Ureter (tissue), 1 donor: ENCODE measurements at regions not wholly inside any gene's neighbourhood (a gene's known extent, or its start where the extent isn't known, plus 50 kb on each side); places are given as distances from the start of the nearest gene placed in this dataset.
A peak's percentile ranks its signal among the peaks of the same experiment; 100 is the strongest.

Source experiments
- DNase-seq: peaks from one replicate; pipeline ENCODE4 v3.0.0-alpha.2; 2020; ENCODE audit warnings: low spot score
- donor health status: DM: yes; HTN: yes; CAD: no.

DNA sequence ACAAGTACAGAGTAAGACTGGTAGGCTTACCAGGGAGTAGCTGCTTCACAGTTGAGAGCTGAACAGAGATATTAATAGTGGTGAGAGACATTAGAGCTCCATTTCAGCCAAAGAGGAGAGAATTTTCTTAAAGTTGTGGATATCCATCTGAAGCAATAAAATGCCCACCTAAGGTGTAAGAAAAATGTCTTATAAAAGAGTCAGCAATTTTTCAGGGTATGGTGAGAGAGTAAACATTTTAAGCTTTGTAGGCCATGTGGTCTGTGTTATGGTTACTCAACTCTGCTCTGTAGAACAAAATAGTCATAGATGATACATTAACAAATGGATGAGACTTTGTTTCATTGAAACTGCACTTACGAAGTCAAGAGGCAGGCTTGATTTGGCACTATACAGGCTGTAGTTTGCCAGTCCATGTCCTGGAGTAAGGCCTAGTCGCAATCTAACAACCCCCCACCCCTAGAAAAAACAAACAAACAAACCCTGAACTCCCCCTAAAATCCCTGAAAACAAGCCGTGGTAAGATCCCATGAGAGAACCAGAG is 945.4 kb upstream of the SEMA6A start:
- no peak for DNase-seq

DNA sequence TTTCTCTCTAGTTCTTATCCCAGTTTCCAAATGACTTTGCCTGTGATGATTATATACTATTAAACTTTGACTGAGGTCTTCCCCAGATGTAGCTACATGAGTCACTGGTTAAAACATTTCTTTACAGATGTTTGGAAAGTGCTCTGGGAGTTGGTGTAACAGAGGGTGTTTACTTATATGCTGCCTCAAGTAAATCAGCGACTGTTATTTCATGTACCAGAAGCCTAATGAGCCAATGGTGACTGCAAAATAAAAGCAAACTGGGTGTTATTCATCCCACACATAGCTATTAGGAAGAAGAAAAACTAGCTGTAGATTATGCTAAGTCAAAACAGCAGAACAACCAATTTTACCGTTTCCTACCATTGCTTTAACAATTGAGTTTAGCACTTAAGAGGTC is 929.7 kb upstream of the SEMA6A start:
- no peak for DNase-seq

DNA sequence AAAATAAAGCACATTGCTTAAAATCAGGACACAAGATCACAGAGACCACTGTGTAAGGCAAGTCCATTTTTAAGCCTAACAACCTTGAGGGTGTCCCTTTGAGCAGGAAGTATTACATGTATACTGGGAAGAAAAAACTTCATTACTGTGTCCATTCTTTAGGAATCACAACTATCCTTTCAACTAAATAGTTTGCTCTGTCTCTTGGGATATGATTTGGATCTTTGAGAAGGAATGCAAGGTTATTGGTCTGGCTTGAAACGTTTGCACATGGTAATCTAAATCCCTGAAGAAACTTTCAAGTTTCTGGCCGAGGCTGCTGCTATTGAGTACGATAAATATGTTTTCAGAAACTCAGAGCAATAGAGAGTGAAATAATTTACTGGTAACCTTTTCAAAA is 923.0 kb upstream of the SEMA6A start:
- no peak for DNase-seq

DNA sequence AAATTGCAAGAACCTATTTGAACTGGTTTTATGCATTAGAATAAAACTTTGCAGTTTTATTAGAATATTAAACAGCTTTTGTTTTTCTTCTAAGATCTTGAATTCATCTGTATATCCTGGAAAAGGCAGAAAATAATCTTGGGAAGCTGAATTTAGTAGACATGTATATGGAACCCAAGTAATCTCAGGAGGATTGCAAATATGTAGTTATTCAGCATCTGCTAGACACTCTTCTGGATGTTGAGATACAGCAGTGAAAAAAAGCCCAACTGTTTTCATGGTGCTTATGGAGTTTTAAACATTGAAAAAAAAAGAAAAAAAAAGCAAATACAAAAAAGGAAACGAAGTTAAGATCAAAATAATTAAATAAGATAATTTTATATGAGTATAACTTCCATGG is 922.2 kb upstream of the SEMA6A start:
- no peak for DNase-seq

DNA sequence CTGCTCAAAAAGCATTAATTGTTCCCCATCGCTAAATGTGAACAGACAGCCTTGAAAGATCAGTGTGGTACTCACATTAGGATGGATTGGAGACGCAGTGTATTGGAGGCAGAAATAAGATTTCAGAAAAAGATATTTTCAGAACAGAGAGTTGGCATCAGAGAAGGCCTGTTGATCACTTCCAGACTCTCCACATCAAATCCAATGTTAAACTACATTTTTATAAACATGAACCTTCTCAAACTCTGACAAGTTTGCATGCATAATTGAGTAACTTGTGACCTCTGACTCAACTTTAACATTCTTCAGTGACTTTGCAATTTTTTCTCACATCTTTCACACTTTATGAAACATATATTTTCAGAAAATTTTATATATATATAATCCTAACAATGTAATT is 919.6 kb upstream of the SEMA6A start:
- DNase-seq = no peak

DNA sequence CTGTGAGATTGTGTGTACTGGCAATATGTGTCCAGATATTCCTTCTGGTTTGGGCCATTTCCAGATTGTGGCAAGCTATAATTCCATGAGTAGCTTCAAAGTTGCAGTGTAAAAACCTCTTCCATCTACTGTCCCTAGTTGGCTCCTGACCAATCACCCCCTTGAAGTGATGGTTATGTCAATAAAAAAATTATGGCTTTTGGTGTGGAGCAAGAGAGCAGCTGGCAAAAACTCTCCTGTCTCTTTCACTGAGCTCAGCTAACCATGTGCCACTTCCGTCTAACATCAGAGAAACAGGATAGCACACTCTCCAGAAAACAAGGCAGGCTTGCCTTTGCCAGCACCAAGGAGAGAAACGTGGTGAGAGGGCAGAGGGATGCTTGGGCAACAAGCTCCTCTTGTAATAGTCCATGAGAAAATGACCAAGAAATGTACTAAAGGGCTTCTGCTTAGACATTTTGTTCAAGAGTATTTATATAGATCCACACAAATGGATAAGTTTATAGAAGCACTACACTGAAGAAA is 914.4 kb upstream of the SEMA6A start:
- no peak for DNase-seq

DNA sequence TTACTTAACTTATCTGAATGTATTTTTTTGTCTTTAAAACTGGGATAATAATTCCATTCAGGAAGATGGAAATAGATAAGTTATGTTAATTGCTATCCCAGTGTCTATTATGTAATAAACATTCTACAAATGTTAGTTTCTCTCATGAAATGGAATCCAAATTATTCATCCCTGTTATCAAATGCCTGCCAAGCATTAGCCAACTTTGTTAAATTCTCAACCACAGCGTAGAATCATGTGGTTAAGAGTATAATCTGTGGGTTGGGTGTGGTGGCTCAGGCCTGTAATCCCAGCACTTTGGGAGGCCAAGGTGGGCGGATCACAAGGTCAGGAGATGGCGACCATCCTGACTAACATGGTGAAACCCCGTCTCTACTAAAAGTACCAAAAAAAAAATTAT is 912.9 kb upstream of the SEMA6A start:
- DNase-seq = no peak

DNA sequence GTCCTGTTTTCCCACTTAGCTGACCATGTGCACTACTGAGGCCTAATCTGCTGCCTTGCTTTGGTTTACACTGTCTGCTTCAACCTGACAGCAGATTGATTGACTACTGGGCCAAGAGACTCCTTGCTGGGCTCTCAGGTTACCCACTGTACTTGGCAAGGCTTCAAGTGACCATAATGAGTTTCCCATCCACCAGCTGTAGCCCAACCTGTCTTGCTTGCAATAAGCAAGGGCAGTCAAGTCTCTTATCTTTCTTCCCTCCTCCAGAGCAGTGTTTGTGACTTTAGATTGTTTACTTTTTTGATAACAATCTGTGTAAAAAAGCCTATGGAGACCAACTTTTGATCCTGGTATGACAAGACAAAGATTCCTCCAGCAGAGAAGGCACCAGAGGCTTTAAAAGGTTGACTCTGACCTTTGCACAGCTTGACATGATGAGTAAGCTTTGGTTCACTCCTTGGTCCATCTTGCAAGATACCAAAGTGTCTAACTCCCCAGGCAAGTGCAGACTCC is 912.3 kb upstream of the SEMA6A start:
- DNase-seq = no peak

DNA sequence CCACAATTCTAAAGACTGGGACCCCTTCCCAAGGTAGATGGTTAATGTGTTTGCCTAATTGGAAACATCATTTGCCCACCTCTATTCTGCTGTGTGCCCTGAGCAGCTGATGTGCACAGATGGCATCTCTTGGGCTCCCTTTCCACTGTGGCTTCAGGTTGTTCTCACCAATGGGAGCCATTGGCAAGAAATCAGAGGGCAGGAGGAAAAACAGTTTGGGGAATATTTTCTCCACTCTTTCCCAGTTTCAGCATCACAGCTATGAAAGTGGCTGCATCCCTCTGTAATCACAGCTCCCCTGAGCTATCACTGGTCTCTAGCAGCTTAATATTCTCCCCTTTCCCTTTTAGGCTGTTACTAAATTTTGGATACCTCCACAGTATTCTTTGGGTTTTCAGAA is 911.6 kb upstream of the SEMA6A start:
- DNase-seq = no peak

DNA sequence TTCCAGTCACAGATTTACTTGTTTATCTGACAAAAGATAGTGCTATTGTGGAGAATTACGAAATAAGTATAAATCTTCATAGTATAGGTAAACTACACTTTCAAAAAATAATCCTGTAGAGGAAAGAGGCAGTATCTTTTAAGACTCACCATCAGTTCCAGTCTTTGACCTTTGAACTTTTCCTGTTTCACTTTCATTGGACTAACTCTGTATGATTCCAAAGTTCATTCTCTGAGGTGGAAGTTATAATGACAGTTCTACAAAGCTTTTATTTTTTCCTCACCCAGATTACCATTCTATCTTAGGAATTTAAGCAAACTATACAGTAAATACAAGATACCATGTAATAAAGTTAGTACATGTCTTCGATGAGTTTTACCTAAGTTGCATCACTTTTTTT is 901.3 kb upstream of the SEMA6A start:
- DNase-seq = no peak

DNA sequence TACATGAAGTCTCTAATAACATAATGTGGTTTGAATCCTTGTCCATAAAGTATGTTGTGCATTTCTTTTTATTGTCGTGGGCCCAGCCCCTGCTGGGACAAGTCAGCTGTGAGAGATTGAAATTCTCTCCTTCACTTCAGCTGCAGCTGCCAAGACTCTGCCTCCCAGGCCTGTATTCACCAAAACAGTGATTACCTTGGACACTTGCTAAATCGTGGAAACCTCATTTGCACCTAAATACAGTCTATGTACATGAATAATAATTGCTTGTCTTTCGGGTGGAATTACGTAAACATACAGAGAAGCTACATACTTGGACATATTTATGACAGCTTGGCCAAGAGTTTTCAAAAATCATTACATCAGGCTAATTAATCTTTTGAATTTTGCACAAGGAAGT is 898.5 kb upstream of the SEMA6A start:
- no peak for DNase-seq

DNA sequence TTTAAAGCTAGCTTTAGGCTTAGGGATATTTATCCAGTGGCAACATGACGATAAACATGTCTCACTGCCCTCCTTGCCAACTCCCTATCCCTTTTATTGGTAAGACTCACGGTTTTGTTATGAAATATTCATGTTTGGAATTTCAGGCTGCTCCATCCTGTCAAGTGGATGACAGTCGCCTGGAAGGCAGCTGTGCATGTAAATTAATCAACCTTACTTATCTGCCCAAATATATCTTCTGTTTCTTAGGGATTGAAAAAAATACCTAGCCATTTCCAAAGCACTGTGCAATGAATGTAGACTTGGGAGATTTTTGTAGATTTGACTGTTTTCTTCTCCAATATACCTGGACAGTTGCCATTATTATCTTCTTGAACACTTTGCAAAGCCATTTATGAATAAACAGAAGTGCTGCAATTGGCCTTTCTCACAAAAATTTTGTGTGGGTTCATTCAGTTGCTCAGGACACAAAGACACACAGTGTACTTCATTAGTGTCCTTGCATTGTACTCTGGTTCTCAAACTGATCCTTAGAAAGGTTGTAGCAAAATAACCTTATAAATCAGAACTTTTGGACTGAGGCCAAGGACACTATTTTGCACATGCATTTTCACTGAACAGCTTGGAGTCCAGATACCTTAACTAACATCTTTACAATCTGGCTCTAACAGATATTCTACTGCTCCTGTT is 889.4 kb upstream of the SEMA6A start:
- DNase-seq = no peak

DNA sequence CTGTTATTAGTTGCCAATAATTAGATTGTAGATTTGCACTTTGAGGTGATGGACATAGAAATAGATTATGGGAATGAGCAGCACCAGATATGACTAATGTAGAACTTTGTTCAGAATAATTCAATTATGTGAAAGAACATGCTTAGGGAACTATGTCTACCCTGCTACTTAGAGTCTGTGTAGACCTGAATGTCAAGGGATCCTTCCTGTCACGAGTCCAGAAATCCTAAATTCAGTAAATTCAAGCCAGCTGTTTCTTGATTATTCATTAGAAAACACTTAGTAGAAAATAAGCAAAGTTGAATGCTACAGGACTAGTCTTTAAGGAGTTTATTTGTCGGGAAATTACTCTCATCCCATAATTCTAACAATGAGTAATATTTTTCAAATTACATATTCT is 887.3 kb upstream of the SEMA6A start:
- DNase-seq = no peak

DNA sequence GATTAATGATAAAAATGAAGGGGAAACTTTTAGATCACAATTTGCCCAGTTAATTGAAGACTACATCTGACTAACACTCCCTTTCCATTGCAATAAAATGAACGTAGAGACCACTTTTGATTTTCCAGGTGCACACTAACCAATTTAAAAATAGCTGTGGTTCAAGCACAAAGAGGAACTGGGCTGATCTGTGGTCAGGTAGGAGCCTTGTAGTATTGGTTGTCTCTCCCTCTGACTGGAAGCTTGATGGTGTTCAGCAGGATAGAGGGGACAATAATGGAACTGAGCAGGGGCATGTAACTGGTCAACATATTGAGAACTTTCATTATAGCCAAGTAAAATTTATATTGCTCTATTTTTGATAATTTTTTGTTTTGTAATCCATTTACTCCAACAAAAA is 886.8 kb upstream of the SEMA6A start:
- no peak for DNase-seq

DNA sequence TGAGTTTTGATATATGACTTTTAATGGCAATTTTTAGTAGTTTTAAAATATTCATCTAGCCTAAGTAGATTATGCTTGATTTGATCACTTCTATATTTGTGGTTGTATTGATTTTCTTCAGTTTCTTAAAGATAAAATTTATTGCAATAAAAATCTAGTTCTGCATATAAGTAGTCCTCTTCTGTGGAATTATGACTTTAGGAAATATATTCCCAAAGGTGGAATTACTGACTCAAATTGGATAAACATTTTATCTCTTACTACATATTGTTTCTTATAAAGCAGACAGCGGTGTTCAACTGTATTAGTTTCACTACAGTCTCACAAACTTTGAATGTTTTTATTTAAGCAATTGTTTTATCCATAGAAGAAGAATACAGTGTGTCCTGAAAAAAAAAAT is 883.0 kb upstream of the SEMA6A start:
- no peak for DNase-seq

DNA sequence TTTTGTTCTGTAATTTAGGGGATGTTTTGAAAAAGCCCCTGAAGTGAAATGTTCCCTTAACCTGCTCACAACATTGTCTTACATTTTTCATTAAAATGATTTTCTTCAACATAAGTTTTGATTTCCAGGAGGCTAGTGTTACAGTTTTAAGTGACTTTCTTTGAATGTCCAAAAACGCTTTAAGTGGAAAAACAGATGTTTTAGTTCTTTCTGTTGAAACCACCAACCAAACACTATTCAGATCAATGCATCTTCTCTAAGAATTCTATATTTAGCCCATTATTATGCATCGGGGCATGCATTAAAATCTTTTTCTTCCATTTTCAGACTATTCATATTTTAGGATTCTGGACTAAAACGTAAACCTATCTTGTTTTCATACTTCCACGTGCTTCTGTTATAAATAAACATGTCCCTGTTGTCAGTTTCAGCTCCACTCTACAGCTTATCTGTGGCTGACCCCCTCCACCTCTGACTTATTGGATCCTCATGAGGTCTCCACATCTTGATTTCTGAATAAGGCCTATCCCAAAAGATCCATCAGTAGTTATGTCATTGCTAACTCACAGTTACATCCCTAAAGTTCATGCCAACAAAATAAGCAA is 882.3 kb upstream of the SEMA6A start:
- no peak for DNase-seq

DNA sequence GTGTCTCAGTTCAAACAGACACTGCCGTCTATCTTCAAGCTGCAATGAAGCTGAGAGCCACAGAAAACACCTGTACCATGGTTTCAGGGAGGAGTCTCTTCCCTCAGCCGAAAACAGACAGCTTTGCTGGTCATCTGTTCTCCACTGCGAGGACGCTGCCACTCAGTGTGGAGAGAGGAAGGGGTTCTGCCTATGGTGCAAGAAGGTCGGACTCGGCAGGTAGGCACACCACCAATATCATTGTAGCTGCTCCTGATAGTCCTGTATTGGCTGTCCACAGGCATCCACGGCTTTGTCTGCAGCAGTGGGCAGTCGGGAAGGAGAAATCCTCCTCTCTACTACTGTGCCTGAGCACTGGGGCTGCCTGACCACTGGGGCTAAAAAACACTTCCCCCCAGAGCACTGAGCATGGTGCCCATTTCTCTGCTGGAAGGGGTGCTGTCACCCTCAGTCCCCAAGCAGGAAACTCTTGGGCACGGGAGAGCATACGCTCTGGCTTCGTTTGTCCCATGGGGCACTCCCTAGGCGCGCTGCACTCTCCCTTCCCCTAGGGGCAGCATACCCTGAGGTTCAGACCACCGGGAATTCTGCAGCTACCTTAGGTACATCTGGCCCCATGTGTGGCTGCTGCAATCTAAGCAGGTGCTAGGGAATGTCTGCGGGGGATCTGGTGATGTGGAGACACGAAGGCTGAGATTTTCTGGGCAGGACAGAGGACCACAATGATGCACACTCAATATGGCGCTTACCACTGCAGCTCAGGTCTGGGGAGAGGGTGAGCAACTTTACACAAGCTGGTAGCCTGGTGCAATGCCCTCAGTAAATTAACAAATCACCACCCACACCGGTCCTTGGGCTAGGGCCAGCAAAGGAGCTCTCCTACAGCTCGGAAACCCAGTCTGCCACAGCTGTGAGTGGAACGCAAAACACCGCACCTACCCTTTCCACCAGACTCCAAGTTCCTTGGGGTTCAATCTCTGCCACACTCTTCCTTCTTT is 880.9 kb upstream of the SEMA6A start:
- peak; percentile 45 for DNase-seq

DNA sequence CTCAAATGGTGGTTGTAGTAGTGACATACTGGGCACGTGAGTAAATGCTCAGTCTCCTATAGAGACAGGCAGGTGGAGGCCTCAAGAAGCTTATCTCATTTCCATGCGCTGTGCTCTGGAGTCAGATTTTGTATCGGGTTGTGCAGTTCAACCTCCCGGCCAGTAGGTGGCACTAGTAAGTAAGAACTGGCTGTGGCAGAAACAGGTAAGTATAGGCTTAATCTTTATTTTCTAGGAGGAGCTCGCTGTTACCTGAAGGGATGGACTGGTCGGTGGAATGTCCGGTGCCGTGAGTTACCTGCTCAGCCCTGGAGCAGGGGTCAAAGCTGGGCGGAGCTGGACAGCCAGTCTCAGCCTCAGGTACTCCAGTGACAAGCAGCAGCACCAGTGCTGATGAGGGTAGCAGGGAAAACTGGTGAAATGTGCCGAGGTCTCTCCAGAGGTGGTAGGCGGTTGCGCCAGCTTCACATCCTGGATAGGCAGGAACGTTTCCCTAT is 880.1 kb upstream of the SEMA6A start:
- DNase-seq = peak; percentile 61

DNA sequence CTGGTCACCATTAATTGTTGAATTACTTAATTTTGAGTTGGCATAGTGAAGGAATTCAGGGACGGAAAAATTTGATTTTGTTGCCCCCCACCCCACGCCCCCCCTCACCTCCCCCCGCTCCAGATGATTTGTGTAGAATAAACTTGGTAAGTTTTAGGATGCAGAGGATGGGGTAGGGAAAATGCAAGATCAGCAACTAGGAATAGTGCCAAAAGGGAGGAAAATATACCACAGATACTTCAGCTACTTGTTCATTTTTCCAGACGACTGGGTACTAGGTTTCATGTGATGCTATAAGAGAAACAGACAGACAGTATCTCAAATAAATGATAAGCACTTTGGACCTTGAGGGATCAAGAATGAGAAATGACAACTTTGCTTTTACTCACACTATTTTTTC is 862.2 kb upstream of the SEMA6A start:
- DNase-seq = no peak

DNA sequence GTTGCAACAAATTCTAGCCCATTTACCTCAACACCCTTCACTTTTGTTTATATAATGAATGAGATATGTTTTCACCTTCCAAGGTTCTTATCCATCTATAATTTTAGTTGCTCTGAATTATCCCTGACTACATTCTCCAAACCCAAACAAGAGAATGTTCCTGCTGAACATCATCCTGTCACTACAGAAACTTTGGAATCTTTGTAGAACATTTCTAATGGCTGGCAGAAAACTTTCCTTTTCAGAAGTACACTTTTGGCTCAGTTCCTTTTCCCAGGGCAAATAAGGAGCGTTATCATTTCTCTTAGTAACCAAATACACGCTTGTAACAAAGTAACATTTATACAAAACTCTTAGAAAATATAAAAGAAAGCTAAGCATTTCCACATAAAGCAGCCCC is 860.6 kb upstream of the SEMA6A start:
- no peak for DNase-seq

DNA sequence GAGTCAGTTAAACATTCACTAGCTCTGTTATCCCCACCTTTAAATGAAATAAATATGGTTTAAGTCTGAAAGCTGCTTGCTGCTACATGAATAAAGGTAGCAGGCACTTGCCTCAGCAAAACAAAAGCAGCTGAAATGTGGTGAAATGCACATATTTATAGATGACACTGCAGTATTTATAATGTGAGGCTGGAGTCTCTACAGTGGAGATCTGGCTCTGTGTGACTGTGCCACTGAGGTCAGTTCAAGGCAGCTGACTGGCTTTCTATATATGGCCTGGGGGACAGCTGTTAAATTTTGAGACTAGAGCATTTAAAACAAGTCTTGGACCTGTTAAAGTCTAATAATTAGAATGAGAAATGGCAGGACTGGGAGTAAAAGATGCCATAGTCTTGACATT is 859.6 kb upstream of the SEMA6A start:
- DNase-seq = no peak

DNA sequence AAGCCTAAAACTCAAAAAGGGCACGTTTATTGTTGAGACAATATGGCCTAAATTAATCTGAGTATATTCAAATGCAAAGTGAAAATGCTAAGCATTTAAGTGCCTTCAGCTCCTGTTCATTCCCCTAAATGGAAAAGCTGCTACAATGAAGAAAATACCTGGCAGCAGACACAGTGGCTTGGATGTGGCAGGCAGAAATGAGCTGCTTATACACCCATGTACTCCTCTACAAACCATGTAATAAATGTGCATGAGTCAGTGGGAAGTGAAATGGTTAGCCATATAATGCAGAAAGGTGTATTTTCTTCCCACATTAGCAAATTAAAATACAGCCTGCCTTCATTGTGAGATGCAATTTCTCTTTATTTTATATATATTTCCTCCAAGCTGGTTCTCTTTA is 859.2 kb upstream of the SEMA6A start:
- no peak for DNase-seq
